Omental fat pad (tissue), 3 donors: ENCODE measurements at regions not wholly inside any gene's neighbourhood (a gene's known extent, or its start where the extent isn't known, plus 50 kb on each side); places are given as distances from the start of the nearest gene placed in this dataset.

Experiments
- ATAC-seq: fragments of 150-250 bp; one replicate; pipeline ENCODE4 v1.9.1; 2016; ENCODE audit warnings: mild to moderate bottlenecking, moderate library complexity; ENCODE audit not compliant: low FRiP score
- DNase-seq: peaks from one replicate; pipeline ENCODE4 v3.0.0-alpha.2; 2019; ENCODE audit warnings: low spot score
- TF ChIP-seq, protein P1 (sequence below), 3 donors: fragments of 450-650 bp; IDR thresholded peaks; one replicate each; pipeline ENCODE4 v1.5.1; 2016 to 2017; ENCODE audit warnings: antibody characterized with exemption in 3 of 3, mild to moderate bottlenecking in 3 of 3, moderate library complexity in 2 of 3

DNA sequence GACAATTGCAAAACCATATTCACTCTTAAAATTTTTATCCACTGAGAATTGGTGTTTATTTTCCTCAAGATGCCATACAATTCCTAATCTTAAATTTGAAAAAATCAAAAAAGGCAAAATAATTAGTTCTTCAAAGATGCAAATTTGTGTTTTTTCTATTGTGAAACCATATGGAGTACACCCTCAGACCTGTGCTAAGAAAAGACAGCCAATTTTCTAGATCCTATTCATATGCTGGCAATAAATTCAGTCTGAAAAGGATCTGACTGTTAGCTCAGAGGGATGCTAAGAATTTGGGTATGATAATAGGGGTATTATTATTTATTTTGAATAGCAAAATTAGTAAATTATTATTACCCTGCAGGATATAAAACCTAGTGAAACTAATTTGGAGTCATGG lies 476.9 kb upstream of the SYT1 start:
- DNase-seq (no peak), ATAC-seq (no peak)
- TF ChIP-seq, protein P1, sequence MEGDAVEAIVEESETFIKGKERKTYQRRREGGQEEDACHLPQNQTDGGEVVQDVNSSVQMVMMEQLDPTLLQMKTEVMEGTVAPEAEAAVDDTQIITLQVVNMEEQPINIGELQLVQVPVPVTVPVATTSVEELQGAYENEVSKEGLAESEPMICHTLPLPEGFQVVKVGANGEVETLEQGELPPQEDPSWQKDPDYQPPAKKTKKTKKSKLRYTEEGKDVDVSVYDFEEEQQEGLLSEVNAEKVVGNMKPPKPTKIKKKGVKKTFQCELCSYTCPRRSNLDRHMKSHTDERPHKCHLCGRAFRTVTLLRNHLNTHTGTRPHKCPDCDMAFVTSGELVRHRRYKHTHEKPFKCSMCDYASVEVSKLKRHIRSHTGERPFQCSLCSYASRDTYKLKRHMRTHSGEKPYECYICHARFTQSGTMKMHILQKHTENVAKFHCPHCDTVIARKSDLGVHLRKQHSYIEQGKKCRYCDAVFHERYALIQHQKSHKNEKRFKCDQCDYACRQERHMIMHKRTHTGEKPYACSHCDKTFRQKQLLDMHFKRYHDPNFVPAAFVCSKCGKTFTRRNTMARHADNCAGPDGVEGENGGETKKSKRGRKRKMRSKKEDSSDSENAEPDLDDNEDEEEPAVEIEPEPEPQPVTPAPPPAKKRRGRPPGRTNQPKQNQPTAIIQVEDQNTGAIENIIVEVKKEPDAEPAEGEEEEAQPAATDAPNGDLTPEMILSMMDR (IDR thresholded peaks at IDR 0.05): no peak

DNA sequence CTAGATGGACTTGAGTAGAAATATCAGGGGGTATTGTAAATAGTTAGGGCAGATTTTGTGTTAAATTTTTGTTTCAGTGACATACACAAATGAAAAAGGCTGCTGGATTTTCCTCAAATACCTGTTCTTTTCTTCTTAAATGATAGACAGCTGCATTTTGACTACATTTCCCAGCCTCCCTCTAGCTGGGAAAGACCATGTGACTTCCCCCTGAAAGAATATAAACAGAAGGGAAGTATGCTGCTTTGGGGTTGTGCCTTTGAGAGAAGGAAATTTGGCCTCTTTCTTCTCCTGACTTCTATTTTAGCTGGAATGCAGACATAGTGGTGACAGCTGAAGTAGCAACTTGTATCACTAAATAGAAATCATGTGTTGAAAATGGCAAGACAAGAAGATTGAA lies 476.1 kb upstream of the SYT1 start:
- ATAC-seq: no peak
- TF ChIP-seq, protein P1 (IDR thresholded peaks at IDR 0.05): no peak
- DNase-seq: no peak

DNA sequence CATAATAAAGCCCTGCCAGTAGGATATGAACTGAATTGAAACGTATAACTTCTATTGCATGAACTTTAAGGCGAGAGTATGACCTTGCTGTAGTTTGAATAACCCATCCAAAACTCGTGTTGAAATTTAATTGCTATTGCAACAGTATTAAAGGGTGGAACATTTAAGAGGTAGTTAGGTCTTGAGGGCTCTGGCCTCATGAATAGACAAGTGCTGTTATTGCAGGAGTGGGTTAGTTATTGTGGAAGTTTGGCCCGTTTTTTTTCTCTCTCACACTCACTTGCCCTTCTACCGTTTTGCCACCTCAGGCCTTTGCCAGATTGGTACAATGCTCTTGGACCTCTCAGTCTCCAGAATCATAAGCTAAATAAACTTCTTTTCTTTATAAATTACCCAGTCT lies 473.7 kb upstream of the SYT1 start:
- DNase-seq: no peak
- ATAC-seq: no peak
- TF ChIP-seq, protein P1 (IDR thresholded peaks at IDR 0.05): no peak

DNA sequence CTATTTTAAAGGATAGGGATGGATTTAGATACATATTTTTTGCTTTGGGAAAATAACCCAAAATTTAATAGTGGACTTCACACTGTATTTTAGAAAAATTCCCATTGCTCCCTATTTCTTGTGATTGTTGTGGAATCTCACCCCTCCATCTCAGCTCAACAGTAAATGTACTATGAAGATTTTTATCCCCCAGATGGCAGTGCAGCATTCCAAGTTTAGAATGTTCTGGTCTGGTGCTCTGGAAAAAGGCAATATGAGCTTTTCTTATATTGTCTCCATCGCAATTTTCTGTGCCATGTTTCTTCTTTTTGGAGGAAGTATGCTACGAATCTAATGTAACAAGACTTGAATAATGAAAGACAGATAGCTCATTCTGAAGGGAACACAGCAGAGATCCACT lies 471.7 kb upstream of the SYT1 start:
- DNase-seq (no peak), ATAC-seq (no peak)
- TF ChIP-seq, protein P1 (IDR thresholded peaks at IDR 0.05): no peak

DNA sequence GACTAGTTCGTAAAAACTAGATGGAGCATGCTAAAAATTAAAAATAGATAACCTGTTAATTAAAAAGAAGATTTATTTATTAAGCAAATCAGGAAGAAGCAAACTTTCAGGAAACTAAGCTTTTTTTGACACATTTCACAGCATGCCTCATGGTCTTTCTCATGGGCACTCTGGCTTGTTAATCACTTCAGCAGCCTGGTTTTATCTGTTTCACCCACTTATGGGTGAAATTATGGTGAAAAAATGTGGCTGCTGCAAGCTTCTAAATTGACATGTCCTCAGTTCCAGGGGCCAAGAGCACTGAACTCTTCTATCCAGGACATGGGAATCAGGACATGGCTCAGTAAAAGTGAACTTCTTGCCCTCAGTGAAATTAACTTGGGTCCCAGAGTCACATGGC lies 468.6 kb upstream of the SYT1 start:
- DNase-seq (no peak), ATAC-seq (no peak)
- TF ChIP-seq, protein P1 (IDR thresholded peaks at IDR 0.05): no peak

DNA sequence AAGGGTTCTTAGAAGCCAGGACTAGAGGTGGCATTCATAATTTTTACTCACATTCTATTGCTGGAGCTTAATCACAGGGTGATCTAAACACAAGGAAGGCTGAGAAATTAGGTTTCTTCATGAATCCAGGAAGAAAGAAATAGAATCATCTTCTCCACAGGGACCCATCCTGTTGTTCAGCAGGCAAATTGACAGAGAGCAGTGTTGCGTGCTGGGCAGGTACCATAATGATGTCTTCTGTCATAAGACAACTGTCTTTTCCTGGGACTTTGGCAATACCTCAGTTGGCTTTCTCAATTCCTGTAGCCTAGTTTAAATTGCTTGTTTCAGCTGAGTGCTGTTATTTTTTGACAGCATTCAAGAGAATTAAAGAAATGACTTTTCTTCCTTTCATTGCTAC lies 468.0 kb upstream of the SYT1 start:
- DNase-seq (no peak), ATAC-seq (no peak)
- TF ChIP-seq, protein P1 (IDR thresholded peaks at IDR 0.05): no peak

DNA sequence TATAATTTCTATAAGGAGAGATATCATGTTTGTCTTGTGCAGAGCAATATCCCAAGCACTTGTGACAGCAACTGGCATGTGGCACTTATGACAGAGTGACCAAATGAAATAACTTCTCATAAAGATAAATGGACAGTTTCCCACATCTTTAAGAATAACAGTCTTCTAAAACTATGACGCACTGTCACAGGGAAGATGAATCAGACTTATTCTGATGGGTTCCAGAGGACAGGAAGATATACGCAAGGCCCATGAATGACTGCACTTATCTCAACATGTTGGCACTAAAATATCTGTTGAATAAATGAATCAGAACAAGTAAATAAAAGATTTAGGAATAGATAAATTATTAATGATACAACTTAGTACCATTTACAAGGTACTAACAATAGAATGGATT lies 465.8 kb upstream of the SYT1 start:
- DNase-seq: no peak
- ATAC-seq: no peak
- TF ChIP-seq, protein P1 (IDR thresholded peaks at IDR 0.05): no peak
